Hepatocyte (in vitro differentiated cells): ENCODE measurements at regions not wholly inside any gene's neighbourhood (a gene's known extent, or its start where the extent isn't known, plus 50 kb on each side); places are given as distances from the start of the nearest gene placed in this dataset.

Experiments
- DNase-seq: peaks from one replicate; pipeline ENCODE4 v3.0.0-alpha.2; 2016; ENCODE audit warnings: low spot score
- H2AFZ ChIP-seq: fragments of 200-600 bp; sonication (generic); 2 replicates; pipeline ENCODE4 v1.6.0; 2016; ENCODE audit warnings: antibody characterized with exemption, mild to moderate bottlenecking
- H3K27ac ChIP-seq: fragments of 200-600 bp; sonication (generic); 2 replicates; pipeline ENCODE4 v1.5.1; 2016; ENCODE audit warnings: mild to moderate bottlenecking
- H3K27me3 ChIP-seq: fragments of 200-600 bp; sonication (generic); 2 replicates; pipeline ENCODE4 v1.6.1; 2016
- H3K36me3 ChIP-seq: fragments of 200-600 bp; sonication (generic); replicated peaks from 2 replicates; pipeline ENCODE4 v1.5.1; 2016; ENCODE audit warnings: low read depth; ENCODE audit not compliant: insufficient read depth
- H3K4me1 ChIP-seq: fragments of 200-600 bp; sonication (generic); 2 replicates; pipeline ENCODE4 v1.5.1; 2016; ENCODE audit warnings: mild to moderate bottlenecking, moderate library complexity; ENCODE audit not compliant: insufficient read depth
- H3K4me2 ChIP-seq: fragments of 200-600 bp; sonication (generic); 2 replicates; pipeline ENCODE4 v1.6.0; 2016
- H3K4me3 ChIP-seq: fragments of 200-600 bp; sonication (generic); 2 replicates; pipeline ENCODE4 v1.5.1; 2016; ENCODE audit warnings: mild to moderate bottlenecking
- H3K79me2 ChIP-seq: fragments of 200-600 bp; sonication (generic); 2 replicates; pipeline ENCODE4 v1.6.0; 2017; ENCODE audit warnings: mild to moderate bottlenecking
- H3K9me2 ChIP-seq: fragments of 200-600 bp; sonication (generic); replicated peaks from 2 replicates; pipeline ENCODE4 v1.6.0; 2017; ENCODE audit warnings: mild to moderate bottlenecking; ENCODE audit not compliant: insufficient read depth
- H3K9me3 ChIP-seq: fragments of 200-600 bp; sonication (generic); 2 replicates; pipeline ENCODE4 v1.5.1; 2016; ENCODE audit warnings: low read depth, mild to moderate bottlenecking
- H4K20me1 ChIP-seq: fragments of 200-600 bp; sonication (generic); 2 replicates; pipeline ENCODE4 v1.6.0; 2016; ENCODE audit warnings: mild to moderate bottlenecking; ENCODE audit not compliant: insufficient read depth, poor library complexity, severe bottlenecking
- CTCF ChIP-seq: fragments of 200-600 bp; sonication (generic); IDR thresholded peaks from 2 replicates; pipeline ENCODE4 v1.5.1; 2016; ENCODE audit warnings: antibody characterized with exemption, mild to moderate bottlenecking; ENCODE audit not compliant: poor library complexity
- EZH2 ChIP-seq: fragments of 200-600 bp; sonication (generic); IDR thresholded peaks from 2 replicates; pipeline ENCODE4 v1.6.1; 2016; ENCODE audit warnings: antibody characterized with exemption, mild to moderate bottlenecking, borderline replicate concordance
- EZH2phosphoT487 ChIP-seq: fragments of 200-600 bp; sonication (generic); IDR thresholded peaks from one replicate; pipeline ENCODE4 v1.6.1; 2018; ENCODE audit warnings: antibody characterized with exemption, mild to moderate bottlenecking, low read depth, moderate library complexity; ENCODE audit not compliant: unreplicated experiment, severe bottlenecking
- WGBS: methylation state at CpG from one replicate; pipeline ENCODE4 v1.1.6; 2016; ENCODE audit warnings: low lambda C conversion rate; ENCODE audit errors: missing lambda C conversion rate; 5-methylcytosine and 5-hydroxymethylcytosine counted together

GRCh38 chr6:115120391-115120790, 777.6 kb upstream of the HS3ST5 start:
- 86% methylated on average over 1 of the region's 1 CpG for WGBS
- Histone ChIP-seq H3K9me3 (no peaks in the 10 kb centered on the region), H2AFZ (no peak overlapping the region), H3K79me2 (no peaks in the 10 kb centered on the region), H3K4me2 (no peak overlapping the region), H3K36me3 (no peaks in the 10 kb centered on the region), H3K4me3 (no peak overlapping the region), H3K27me3 (no peaks in the 10 kb centered on the region), H4K20me1 (no peaks in the 10 kb centered on the region), H3K9me2 (no peaks in the 10 kb centered on the region), H3K4me1 (no peaks in the 10 kb centered on the region), H3K27ac (no peak overlapping the region)
- TF ChIP-seq EZH2, result no peak
- no peak for TF ChIP-seq CTCF
- TF ChIP-seq EZH2phosphoT487, result no peak
- no peak for DNase-seq

- no peak overlapping the region for H3K4me2 ChIP-seq
- no peaks in the 10 kb centered on the region for H3K9me2 ChIP-seq
Measured at GRCh38 chr6:115091461-115091860, 748.6 kb upstream of the HS3ST5 start.

GRCh38 chr6:115078555-115078954, 735.7 kb upstream of the HS3ST5 start:
- Histone ChIP-seq H3K4me2 (no peak overlapping the region), H3K9me2 (no peaks in the 10 kb centered on the region), H4K20me1 (no peaks in the 10 kb centered on the region), H3K9me3 (no peaks in the 10 kb centered on the region), H3K79me2 (no peaks in the 10 kb centered on the region), H3K36me3 (no peaks in the 10 kb centered on the region), H3K27ac (no peak overlapping the region), H3K27me3 (no peaks in the 10 kb centered on the region), H2AFZ (no peak overlapping the region), H3K4me3 (no peak overlapping the region), H3K4me1 (no peaks in the 10 kb centered on the region)
- TF ChIP-seq EZH2 (no peak), CTCF (no peak), EZH2phosphoT487 (no peak)
- no peak for DNase-seq
- WGBS, result 63% methylated on average over 1 of the region's 1 CpG

More at GRCh38 chr6:115091461-115091860, 748.6 kb upstream of the HS3ST5 start:
- Histone ChIP-seq H3K27me3 (no peaks in the 10 kb centered on the region), H3K4me1 (no peaks in the 10 kb centered on the region), H3K79me2 (no peaks in the 10 kb centered on the region), H3K27ac (no peak overlapping the region), H3K9me3 (no peaks in the 10 kb centered on the region), H3K4me3 (no peak overlapping the region), H3K36me3 (no peaks in the 10 kb centered on the region), H2AFZ (no peak overlapping the region), H4K20me1 (no peaks in the 10 kb centered on the region)
- no peak for DNase-seq
- TF ChIP-seq EZH2 (no peak), CTCF (no peak), EZH2phosphoT487 (no peak)
- 68% methylated on average over 2 of the region's 2 CpGs for WGBS

- no peaks in the 10 kb centered on the region for H3K4me1 ChIP-seq
- no peaks in the 10 kb centered on the region for H3K27me3 ChIP-seq
- no peaks in the 10 kb centered on the region for H4K20me1 ChIP-seq
- WGBS, result 75% methylated on average over 1 of the region's 1 CpG
- no peaks in the 10 kb centered on the region for H3K9me2 ChIP-seq
- H3K4me2 ChIP-seq, result no peak overlapping the region
- no peak for DNase-seq
- TF ChIP-seq EZH2, result no peak
- TF ChIP-seq EZH2phosphoT487, result no peak
- TF ChIP-seq CTCF, result no peak
- H3K4me3 ChIP-seq, result no peak overlapping the region
- H3K27ac ChIP-seq, result no peak overlapping the region
- no peaks in the 10 kb centered on the region for H3K36me3 ChIP-seq
- H3K9me3 ChIP-seq, result no peaks in the 10 kb centered on the region
- H2AFZ ChIP-seq, result no peak overlapping the region
- no peaks in the 10 kb centered on the region for H3K79me2 ChIP-seq
Measured at GRCh38 chr6:115071962-115072361, 729.1 kb upstream of the HS3ST5 start.
